ENCODE measurements at regions not wholly inside any gene's neighbourhood (a gene's known extent, or its start where the extent isn't known, plus 50 kb on each side); places are given as distances from the start of the nearest gene placed in this dataset.

GRCh38 chr3:30195352-30195751, 411.0 kb upstream of the TGFBR2 start:
- TF ChIP-seq POLR2AphosphoS5 (IDR thresholded peaks at IDR 0.05) (no peak), CTCF (IDR thresholded peaks at IDR 0.05) (no peak)
